ENCODE measurements at regions not wholly inside any gene's neighbourhood (a gene's known extent, or its start where the extent isn't known, plus 50 kb on each side); places are given as distances from the start of the nearest gene placed in this dataset.

DNA sequence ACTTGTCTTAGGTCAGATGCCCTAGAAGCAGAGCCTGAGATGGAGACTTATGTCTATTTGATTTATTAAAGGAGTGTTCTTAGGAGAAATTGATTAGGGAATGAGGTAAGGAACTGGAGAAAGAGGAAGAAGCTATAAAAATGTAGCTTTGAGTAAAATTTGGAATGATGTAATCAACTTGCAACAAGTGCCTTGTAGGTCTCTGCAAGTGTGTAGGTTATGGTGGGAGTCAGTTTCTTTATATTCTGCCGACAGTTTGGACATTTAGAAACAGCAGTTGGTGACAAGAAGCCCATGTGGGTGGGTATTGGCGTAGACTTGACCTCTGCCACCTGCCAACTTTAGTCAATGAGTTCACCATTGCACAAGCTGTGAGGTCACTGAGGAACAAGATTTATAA, 986.5 kb downstream of the CDH18 start:
- no peaks in the 10 kb centered on the region for H3K79me2 ChIP-seq (ENCODE audit: control insufficient read depth, insufficient read depth, low read length)
- no peaks in the 10 kb centered on the region for H3K36me3 ChIP-seq (ENCODE audit: control insufficient read depth, insufficient read depth, low read length)
- H3K4me2 ChIP-seq (ENCODE audit: insufficient read depth, low read length) = no peak overlapping the region
- H4K20me1 ChIP-seq (replicated peaks; ENCODE audit: control insufficient read depth, insufficient read depth, low read length) = no peaks in the 10 kb centered on the region
- intact Hi-C loops (cut with micrococcal nuclease) = no loop called here
- no peak overlapping the region for H3K9ac ChIP-seq (ENCODE audit: insufficient read depth in 1 of 2, low read depth in 2 of 2, low read length in 2 of 2)
- H3K4me3 ChIP-seq = no peak overlapping the region
- no peaks in the 10 kb centered on the region; the same call in 1 of the 2 replicates for H3K9me3 ChIP-seq (replicated peaks; ENCODE audit: control insufficient read depth, insufficient read depth, low read depth, low read length)
- in situ Hi-C loops (cut with MboI) = no loop called here
- POLR2A ChIA-PET = no interaction called here
- FAIRE-seq (no peak), ATAC-seq (no peak), DNase-seq (ENCODE audit: extremely low read depth in 1 of 4, low spot score in 3 of 4) (no peak)
- BruUV-seq (replicated peaks) = no TSS peak
- WGBS (ENCODE audit: insufficient coverage, low coverage, missing lambda C conversion rate) = 11% methylated on average over 2 of the region's 2 CpGs
- CTCF ChIA-PET (ENCODE audit: low intra/inter-chr PET ratio) = no interaction called here
- no peak overlapping the region for H3K27ac ChIP-seq (ENCODE audit: extremely low read depth, low read depth, low read length)
- H3K27me3 ChIP-seq (ENCODE audit: control insufficient read depth in 2 of 2, insufficient read depth in 2 of 2, low read length in 2 of 2) = no peaks in the 10 kb centered on the region
- no peaks in the 10 kb centered on the region for H3K9me1 ChIP-seq (ENCODE audit: control insufficient read depth, insufficient read depth, low read length)
- no peaks in the 10 kb centered on the region for H3K4me1 ChIP-seq (replicated peaks in 1 of 2; ENCODE audit: control insufficient read depth in 2 of 2, insufficient read depth in 2 of 2, low read length in 2 of 2)
- H2AFZ ChIP-seq (ENCODE audit: low read depth, low read length) = no peak overlapping the region
- TF ChIP-seq KLF16 (IDR thresholded peaks at IDR 0.05) (no peak), THRB (CRISPR knock-in tag; conservative IDR thresholded peaks at IDR 0.05) (no peak), CEBPG (CRISPR knock-in tag; IDR thresholded peaks at IDR 0.05) (peak; percentile 53; the same call in 1 of the 2 replicates), CEBPG (tag; conservative IDR thresholded peaks at IDR 0.05 in 1 of 2, IDR thresholded peaks at IDR 0.05 in 1 of 2) (peak; percentile 45 to 79; a peak in 2 of 4 replicates), ZNF174 (CRISPR knock-in tag; IDR thresholded peaks at IDR 0.05) (no peak), DMBX1 (CRISPR knock-in tag; IDR thresholded peaks at IDR 0.05; ENCODE audit: borderline replicate concordance) (no peak), TRIM24 (IDR thresholded peaks at IDR 0.05) (peak in 1 of 2 experiments; percentile 17; a peak in 1 of 4 replicates), SMARCA5 (IDR thresholded peaks at IDR 0.05) (no peak), PURB (CRISPR knock-in tag; IDR thresholded peaks at IDR 0.05; ENCODE audit: low read depth) (no peak), MED1 (CRISPR knock-in tag; IDR thresholded peaks at IDR 0.05; ENCODE audit: borderline replicate concordance) (no peak), TCF7L2 (IDR thresholded peaks at IDR 0.05; ENCODE audit: low read depth, low read length) (no peak), ZNF121 (CRISPR knock-in tag; conservative IDR thresholded peaks at IDR 0.05) (no peak), AFF1 (IDR thresholded peaks at IDR 0.05; ENCODE audit: low read depth in 1 of 2, partially characterized antibody in 2 of 2) (no peak), NR2C2 (CRISPR knock-in tag; IDR thresholded peaks at IDR 0.05) (no peak), NR2C2 (tag; IDR thresholded peaks at IDR 0.05) (peak; percentile 49; the same call in 1 of the 2 replicates), ZNF232 (CRISPR knock-in tag; IDR thresholded peaks at IDR 0.05) (no peak), ETS2 (tag; IDR thresholded peaks at IDR 0.05; ENCODE audit: borderline replicate concordance, poor library complexity, severe bottlenecking) (no peak)
- TF ChIP-seq, protein P1, sequence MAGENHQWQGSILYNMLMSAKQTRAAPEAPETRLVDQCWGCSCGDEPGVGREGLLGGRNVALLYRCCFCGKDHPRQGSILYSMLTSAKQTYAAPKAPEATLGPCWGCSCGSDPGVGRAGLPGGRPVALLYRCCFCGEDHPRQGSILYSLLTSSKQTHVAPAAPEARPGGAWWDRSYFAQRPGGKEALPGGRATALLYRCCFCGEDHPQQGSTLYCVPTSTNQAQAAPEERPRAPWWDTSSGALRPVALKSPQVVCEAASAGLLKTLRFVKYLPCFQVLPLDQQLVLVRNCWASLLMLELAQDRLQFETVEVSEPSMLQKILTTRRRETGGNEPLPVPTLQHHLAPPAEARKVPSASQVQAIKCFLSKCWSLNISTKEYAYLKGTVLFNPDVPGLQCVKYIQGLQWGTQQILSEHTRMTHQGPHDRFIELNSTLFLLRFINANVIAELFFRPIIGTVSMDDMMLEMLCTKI (IDR thresholded peaks at IDR 0.05; ENCODE audit: partially characterized antibody) = no peak
